Stimulated activated CD4-positive, alpha-beta T cell treated with anti-CD3 and anti-CD28 coated beads, Interleukin-1b, Interleukin-23, amount 100 ng/mL, for 48 hours (primary cell): ENCODE measurements at regions not wholly inside any gene's neighbourhood (a gene's known extent, or its start where the extent isn't known, plus 50 kb on each side); places are given as distances from the start of the nearest gene placed in this dataset.
A peak's percentile ranks its signal among the peaks of the same experiment; 100 is the strongest.
"Not testable (repeated sequence)": the region's sequence is repeated elsewhere in the genome, so short reads cannot be mapped to it uniquely, and the experiment has no call there.

Source experiments
- DNase-seq: peaks from one replicate; pipeline ENCODE4 v3.0.0-alpha.2; 2020

GRCh38 chr5:136810261-136810801, 445.0 kb upstream of the TRPC7 start:
- no peak for DNase-seq

GRCh38 chr5:136809382-136809781, 444.0 kb upstream of the TRPC7 start:
- DNase-seq: no peak

- DNase-seq: no peak
These were observed 443.4 kb upstream of the TRPC7 start for GRCh38 chr5:136808756-136809155.

GRCh38 chr5:136805466-136805865, 440.1 kb upstream of the TRPC7 start:
- DNase-seq: no peak

GRCh38 chr5:136802383-136802782, 437.0 kb upstream of the TRPC7 start:
- no peak for DNase-seq

- no peak for DNase-seq
These were observed 434.5 kb upstream of the TRPC7 start for GRCh38 chr5:136799806-136800372.

GRCh38 chr5:136793300-136793699, 428.0 kb upstream of the TRPC7 start:
- no peak for DNase-seq

- DNase-seq: no peak
These were observed 416.1 kb upstream of the TRPC7 start for GRCh38 chr5:136781464-136781863.

GRCh38 chr5:136780518-136780917, 415.2 kb upstream of the TRPC7 start:
- no peak for DNase-seq

- DNase-seq: no peak
These were observed 410.9 kb upstream of the TRPC7 start for GRCh38 chr5:136776022-136776927.

- no peak for DNase-seq
These were observed 407.1 kb upstream of the TRPC7 start for GRCh38 chr5:136772491-136772890.

- peak; percentile 24 for DNase-seq
These were observed 404.7 kb upstream of the TRPC7 start for GRCh38 chr5:136769900-136770684.

- DNase-seq: no peak
These were observed 403.7 kb upstream of the TRPC7 start for GRCh38 chr5:136769093-136769492.

- no peak for DNase-seq
These were observed 403.1 kb upstream of the TRPC7 start for GRCh38 chr5:136768457-136768856.

- DNase-seq: no peak
These were observed 401.1 kb upstream of the TRPC7 start for GRCh38 chr5:136766456-136766855.

- DNase-seq: no peak
These were observed 399.3 kb upstream of the TRPC7 start for GRCh38 chr5:136764601-136765000.

- DNase-seq: no peak
These were observed 398.2 kb upstream of the TRPC7 start for GRCh38 chr5:136763548-136763947.

GRCh38 chr5:136754216-136754615, 388.9 kb upstream of the TRPC7 start:
- DNase-seq: no peak

- no peak for DNase-seq
These were observed 385.0 kb upstream of the TRPC7 start for GRCh38 chr5:136750224-136750862.

- DNase-seq: no peak
These were observed 383.7 kb upstream of the TRPC7 start for GRCh38 chr5:136749016-136749415.

GRCh38 chr5:136743052-136743451, 377.7 kb upstream of the TRPC7 start:
- no peak for DNase-seq

GRCh38 chr5:136740228-136740627, 374.9 kb upstream of the TRPC7 start:
- DNase-seq: no peak

GRCh38 chr5:136739271-136739670, 373.9 kb upstream of the TRPC7 start:
- DNase-seq: not testable (repeated sequence)
